Upper lobe of left lung (tissue), 6 donors: ENCODE measurements at regions not wholly inside any gene's neighbourhood (a gene's known extent, or its start where the extent isn't known, plus 50 kb on each side); places are given as distances from the start of the nearest gene placed in this dataset.

ENCODE experiments used
- ATAC-seq, 2 donors: fragments of 200-7000 bp; cut with Tn5 transposase; one replicate each; pipeline ENCODE4 v1.9.1; 2022; ENCODE audit warnings: mild to moderate bottlenecking in 2 of 2, moderate library complexity in 2 of 2; ENCODE audit not compliant: low FRiP score in 2 of 2
- DNase-seq, 2 donors: peaks; one replicate each; pipeline ENCODE4 v3.0.0-alpha.2; 2019 to 2020
- H3K27ac ChIP-seq, 4 donors: fragments of 200-600 bp; sonication (generic); one replicate each; pipeline ENCODE4 v1.5.1; 2016 to 2019
- H3K27me3 ChIP-seq, 4 donors: fragments of 200-600 bp; sonication (generic); one replicate each; pipeline ENCODE4 v1.5.1; 2017 to 2019
- H3K36me3 ChIP-seq, 4 donors: fragments of 200-600 bp; sonication (generic); one replicate each; pipeline ENCODE4 v1.5.1; 2016 to 2019
- H3K4me1 ChIP-seq, 4 donors: fragments of 200-600 bp; sonication (generic); one replicate each; pipeline ENCODE4 v1.5.1; 2018 to 2019
- H3K4me3 ChIP-seq, 4 donors: fragments of 200-600 bp; sonication (generic); one replicate each; pipeline ENCODE4 v1.5.1; 2017 to 2019; ENCODE audit warnings: mild to moderate bottlenecking in 2 of 4, moderate library complexity in 1 of 4
- H3K9me3 ChIP-seq, 4 donors: fragments of 200-600 bp; sonication (generic); one replicate each; pipeline ENCODE4 v1.5.1; 2018 to 2019
- CTCF ChIP-seq, 6 experiments: fragments of 450-650 bp in 4 of 6; fragments of 200-600 bp in 2 of 6; sonication (generic) in 2 of 6; IDR thresholded peaks; one replicate each; pipeline ENCODE4 v1.5.1; 2016 to 2019; ENCODE audit warnings: antibody characterized with exemption in 6 of 6
- EP300 ChIP-seq, 4 donors: sonication (generic); formaldehyde crosslinking; IDR thresholded peaks; one replicate each; pipeline ENCODE4 v1.5.1; 2017; ENCODE audit warnings: antibody characterized with exemption in 4 of 4, control low read depth in 2 of 4
- POLR2A ChIP-seq, 4 donors: fragments of 450-650 bp; IDR thresholded peaks; one replicate each; pipeline ENCODE4 v1.5.1; 2016 to 2017; ENCODE audit warnings: antibody characterized with exemption in 4 of 4, mild to moderate bottlenecking in 2 of 4
- POLR2AphosphoS5 ChIP-seq, 2 donors: sonication (generic); formaldehyde crosslinking; IDR thresholded peaks; one replicate each; pipeline ENCODE4 v1.5.1; 2017; ENCODE audit warnings: antibody characterized with exemption in 2 of 2
- WGBS, 2 donors: methylation state at CpG; one replicate each; pipeline ENCODE4 v1.1.5; 2017 to 2018; 5-methylcytosine and 5-hydroxymethylcytosine counted together
- donor health status: DM: no; HTN: no; CAD: no; lungs with moderate emphysema.
- donor health status: DM: no; HTN: yes; CAD: no; lungs with severe emphysema.

DNA sequence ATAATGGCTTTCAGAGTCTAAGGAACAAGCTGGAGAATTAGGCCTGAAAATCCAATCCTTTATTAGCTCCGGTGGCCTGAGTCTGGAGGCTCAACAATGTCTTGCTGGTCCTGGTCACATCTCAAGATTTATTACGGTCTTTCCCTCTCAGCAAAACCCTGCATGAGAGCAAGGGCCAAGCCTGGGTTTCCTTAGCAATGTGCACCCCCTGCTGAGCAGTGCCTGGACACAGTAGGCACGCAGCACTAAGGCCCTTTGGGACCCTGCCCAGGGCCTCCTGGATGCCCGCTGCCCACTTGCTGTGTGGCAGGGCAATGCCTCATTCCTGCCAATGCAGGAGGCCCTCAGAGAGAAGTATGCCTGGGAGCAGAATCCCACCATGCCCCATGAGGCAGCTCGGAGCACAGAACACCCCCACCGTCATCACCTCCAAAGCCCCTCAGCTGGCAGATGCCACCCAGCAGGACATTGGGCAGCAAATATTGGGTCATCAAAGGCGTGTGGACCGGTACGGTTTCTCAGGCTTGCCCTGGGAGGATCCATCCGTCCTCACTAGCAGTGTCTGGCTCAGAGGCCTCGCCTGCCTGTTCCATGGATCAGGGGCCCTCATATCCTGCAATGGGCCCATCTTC, 156.4 kb downstream of the OAT start:
- DNase-seq, result no peak
- peaks cover 0 to 8% (median 0%) of the 10 kb centered on the region in 4 donors for H3K9me3 ChIP-seq
- H3K4me1 ChIP-seq, result no peaks in the 10 kb centered on the region
- ATAC-seq, result no peak
- 87 to 90% methylated on average over 11 of the region's 11 CpGs for WGBS, 2 donors
- H3K36me3 ChIP-seq, result no peaks in the 10 kb centered on the region
- TF ChIP-seq POLR2A (IDR thresholded peaks at IDR 0.05), result no peak
- TF ChIP-seq CTCF (IDR thresholded peaks at IDR 0.05), result peak in 1 of 6 experiments; percentile 14
- no peak for TF ChIP-seq POLR2AphosphoS5 (IDR thresholded peaks at IDR 0.05)
- no peak for TF ChIP-seq EP300 (IDR thresholded peaks at IDR 0.05)
- H3K4me3 ChIP-seq, result no peak overlapping the region
- H3K27ac ChIP-seq, result no peak overlapping the region
- no peaks in the 10 kb centered on the region for H3K27me3 ChIP-seq

GRCh38 chr10:124259139-124259825, 159.4 kb downstream of the OAT start:
- no peak for ATAC-seq
- Histone ChIP-seq H3K9me3 (peaks cover 0 to 8% (median 2%) of the 10 kb centered on the region in 4 donors), H3K36me3 (no peaks in the 10 kb centered on the region), H3K4me1 (no peaks in the 10 kb centered on the region), H3K4me3 (no peak overlapping the region), H3K27ac (no peak overlapping the region), H3K27me3 (no peaks in the 10 kb centered on the region)
- 77 to 82% methylated on average over 5 to 7 of the region's 7 CpGs for WGBS, 2 donors
- DNase-seq, result no peak
- no peak for TF ChIP-seq POLR2A (IDR thresholded peaks at IDR 0.05)
- peak in 1 of 6 experiments; percentile 16 for TF ChIP-seq CTCF (IDR thresholded peaks at IDR 0.05)
- no peak for TF ChIP-seq POLR2AphosphoS5 (IDR thresholded peaks at IDR 0.05)

- 76 to 86% methylated on average over 6 of the region's 6 CpGs for WGBS, 2 donors
- no peaks in the 10 kb centered on the region for H3K36me3 ChIP-seq
- no peaks in the 10 kb centered on the region for H3K27me3 ChIP-seq
- TF ChIP-seq POLR2AphosphoS5 (IDR thresholded peaks at IDR 0.05) (no peak), POLR2A (IDR thresholded peaks at IDR 0.05) (no peak), EP300 (IDR thresholded peaks at IDR 0.05) (no peak), CTCF (IDR thresholded peaks at IDR 0.05) (no peak)
- DNase-seq (no peak), ATAC-seq (no peak)
- H3K4me3 ChIP-seq, result no peak overlapping the region
- peaks cover 0 to 8% (median 2%) of the 10 kb centered on the region in 4 donors for H3K9me3 ChIP-seq
- H3K27ac ChIP-seq, result no peak overlapping the region
- H3K4me1 ChIP-seq, result no peaks in the 10 kb centered on the region
Measured at GRCh38 chr10:124257781-124258180, 160.9 kb downstream of the OAT start.

DNA sequence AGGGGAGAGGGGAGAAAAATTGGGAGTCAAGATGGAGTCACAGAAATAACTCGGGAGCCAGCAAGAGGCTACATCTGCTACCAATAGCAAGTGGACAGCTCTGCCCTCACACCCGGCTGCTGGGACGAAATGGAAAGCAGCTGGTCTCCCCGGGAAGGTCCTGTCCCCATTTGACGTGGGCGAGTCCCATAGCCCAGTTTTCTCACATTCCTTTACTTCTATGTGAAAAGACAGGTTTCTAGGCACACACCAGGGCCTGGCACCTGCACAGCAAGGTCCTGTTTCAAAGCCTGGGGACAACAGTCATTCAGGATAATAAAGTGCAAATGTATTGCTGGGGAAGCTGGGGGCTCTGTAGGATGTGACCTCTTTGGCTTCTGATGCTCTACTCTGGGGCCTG, 162.6 kb downstream of the OAT start:
- Histone ChIP-seq H3K9me3 (peaks cover 0 to 8% (median 2%) of the 10 kb centered on the region in 4 donors), H3K4me1 (peaks cover 0 to 5% (median under 1%) of the 10 kb centered on the region in 4 donors), H3K27ac (no peak overlapping the region), H3K27me3 (no peaks in the 10 kb centered on the region), H3K4me3 (no peak overlapping the region), H3K36me3 (no peaks in the 10 kb centered on the region)
- ATAC-seq (no peak), DNase-seq (no peak)
- WGBS, 2 donors, result 70 to 82% methylated on average over 6 of the region's 6 CpGs
- TF ChIP-seq POLR2AphosphoS5 (IDR thresholded peaks at IDR 0.05) (no peak), CTCF (IDR thresholded peaks at IDR 0.05) (no peak), EP300 (IDR thresholded peaks at IDR 0.05) (no peak), POLR2A (IDR thresholded peaks at IDR 0.05) (no peak)
